HL-60 (cell line): ENCODE measurements at regions not wholly inside any gene's neighbourhood (a gene's known extent, or its start where the extent isn't known, plus 50 kb on each side); places are given as distances from the start of the nearest gene placed in this dataset.

ENCODE experiments used
- DNase-seq, 2 experiments: peaks; one replicate each; pipeline ENCODE4 v3.0.0-alpha.2; 2010 to 2020; ENCODE audit warnings: low read depth in 1 of 2, low spot score in 1 of 2
- H3K27ac ChIP-seq: fragments of 250-450 bp; sonication (Bioruptor Pico); replicated peaks from 2 replicates; pipeline ENCODE4 v1.5.1; 2020; ENCODE audit warnings: mild to moderate bottlenecking, moderate library complexity
- H3K27me3 ChIP-seq: fragments of 250-450 bp; sonication (Bioruptor Pico); 2 replicates; pipeline ENCODE4 v1.5.1; 2021; ENCODE audit warnings: mild to moderate bottlenecking, moderate library complexity; ENCODE audit not compliant: insufficient read depth, poor library complexity, severe bottlenecking
- H3K4me3 ChIP-seq: replicated peaks from 2 replicates; pipeline ENCODE4 v1.5.1; 2011; ENCODE audit warnings: mild to moderate bottlenecking, control low read depth, low read length; ENCODE audit not compliant: insufficient read depth
- GABPA ChIP-seq: IDR thresholded peaks from 2 replicates; pipeline ENCODE4 v1.6.1; 2012; ENCODE audit warnings: low read depth
- POLR2AphosphoS5 ChIP-seq: IDR thresholded peaks from 2 replicates; pipeline ENCODE4 v1.6.1; 2012; ENCODE audit warnings: low read depth
- REST ChIP-seq: IDR thresholded peaks from 2 replicates; pipeline ENCODE4 v1.6.1; 2012; ENCODE audit warnings: low read depth; ENCODE audit not compliant: insufficient replicate concordance
- SPI1 ChIP-seq: IDR thresholded peaks from 2 replicates; pipeline ENCODE4 v1.6.1; 2012; ENCODE audit warnings: low read depth, mild to moderate bottlenecking, borderline replicate concordance
- TF ChIP-seq, protein P1 (sequence below): IDR thresholded peaks from one replicate; pipeline ENCODE4 v1.5.1; 2011; ENCODE audit warnings: low read length, control low read depth, inconsistent platforms; ENCODE audit not compliant: insufficient read depth

DNA sequence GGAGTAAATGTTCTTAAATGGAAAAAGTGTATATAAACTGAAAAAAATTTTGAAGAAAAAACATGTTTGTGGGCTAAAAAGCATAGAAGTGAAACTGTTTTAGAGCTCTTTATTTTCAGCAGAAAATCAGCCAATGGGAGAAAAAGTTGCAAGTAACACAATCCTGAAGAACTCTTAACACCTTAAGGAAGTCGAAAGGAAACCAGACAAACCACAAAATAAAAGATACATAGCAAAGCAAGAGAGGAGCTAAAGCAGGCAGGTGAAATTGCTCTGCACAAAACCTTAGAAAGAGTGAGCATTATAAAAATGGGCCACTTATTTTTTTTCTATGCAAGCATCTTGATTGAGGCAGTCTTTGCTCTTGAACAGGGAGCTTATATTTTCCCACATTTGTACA, 300.5 kb downstream of the RAP2B start:
- no peak for DNase-seq
- H3K27me3 ChIP-seq = no peaks in the 10 kb centered on the region
- no peak overlapping the region for H3K4me3 ChIP-seq
- TF ChIP-seq, protein P1, sequence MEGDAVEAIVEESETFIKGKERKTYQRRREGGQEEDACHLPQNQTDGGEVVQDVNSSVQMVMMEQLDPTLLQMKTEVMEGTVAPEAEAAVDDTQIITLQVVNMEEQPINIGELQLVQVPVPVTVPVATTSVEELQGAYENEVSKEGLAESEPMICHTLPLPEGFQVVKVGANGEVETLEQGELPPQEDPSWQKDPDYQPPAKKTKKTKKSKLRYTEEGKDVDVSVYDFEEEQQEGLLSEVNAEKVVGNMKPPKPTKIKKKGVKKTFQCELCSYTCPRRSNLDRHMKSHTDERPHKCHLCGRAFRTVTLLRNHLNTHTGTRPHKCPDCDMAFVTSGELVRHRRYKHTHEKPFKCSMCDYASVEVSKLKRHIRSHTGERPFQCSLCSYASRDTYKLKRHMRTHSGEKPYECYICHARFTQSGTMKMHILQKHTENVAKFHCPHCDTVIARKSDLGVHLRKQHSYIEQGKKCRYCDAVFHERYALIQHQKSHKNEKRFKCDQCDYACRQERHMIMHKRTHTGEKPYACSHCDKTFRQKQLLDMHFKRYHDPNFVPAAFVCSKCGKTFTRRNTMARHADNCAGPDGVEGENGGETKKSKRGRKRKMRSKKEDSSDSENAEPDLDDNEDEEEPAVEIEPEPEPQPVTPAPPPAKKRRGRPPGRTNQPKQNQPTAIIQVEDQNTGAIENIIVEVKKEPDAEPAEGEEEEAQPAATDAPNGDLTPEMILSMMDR = no peak
- TF ChIP-seq GABPA (no peak), SPI1 (no peak), REST (no peak), POLR2AphosphoS5 (no peak)
- no peak overlapping the region for H3K27ac ChIP-seq

GRCh38 chr3:153463895-153464294, 301.9 kb downstream of the RAP2B start:
- TF ChIP-seq REST (no peak), SPI1 (no peak), POLR2AphosphoS5 (no peak), GABPA (no peak)
- TF ChIP-seq, protein P1 = no peak
- H3K27ac ChIP-seq = no peak overlapping the region
- no peak for DNase-seq
- H3K4me3 ChIP-seq = no peak overlapping the region
- H3K27me3 ChIP-seq = no peaks in the 10 kb centered on the region

GRCh38 chr3:153469162-153469561, 307.1 kb downstream of the RAP2B start:
- Histone ChIP-seq H3K27ac (no peak overlapping the region), H3K27me3 (no peaks in the 10 kb centered on the region), H3K4me3 (no peak overlapping the region)
- DNase-seq = no peak
- TF ChIP-seq REST = no peak
- no peak for TF ChIP-seq POLR2AphosphoS5
- TF ChIP-seq, protein P1 = no peak
- TF ChIP-seq GABPA = no peak
- TF ChIP-seq SPI1 = no peak
